GM12878 (cell line): ENCODE measurements at regions not wholly inside any gene's neighbourhood (a gene's known extent, or its start where the extent isn't known, plus 50 kb on each side); places are given as distances from the start of the nearest gene placed in this dataset.

Experiments
- CHD2 ChIP-seq: IDR thresholded peaks from 2 replicates; pipeline ENCODE4 v1.6.1; 2011; ENCODE audit warnings: low read depth, low read length, improper control_type of control experiment, borderline replicate concordance
- CHD4 ChIP-seq: fragments of 200-600 bp; sonication (generic); IDR thresholded peaks from 2 replicates; pipeline ENCODE4 v1.6.1; 2016; ENCODE audit warnings: mild to moderate bottlenecking
- CTCF ChIP-seq, 3 experiments: IDR thresholded peaks in 2 of 3; conservative IDR thresholded peaks in 1 of 3; 2 replicates each; pipeline ENCODE4 v1.5.1; 2011; ENCODE audit warnings: low read depth in 3 of 3, low read length in 3 of 3, mild to moderate bottlenecking in 3 of 3, control low read depth in 2 of 3, moderate library complexity in 2 of 3, inconsistent platforms in 1 of 3, mixed read lengths in 1 of 3; ENCODE audit not compliant: control insufficient read depth in 2 of 3, insufficient read depth in 1 of 3; ENCODE audit errors: extremely low read depth in 1 of 3
- EP300 ChIP-seq, 2 experiments: fragments of 150-350 bp in 1 of 2; IDR thresholded peaks; 2 replicates each; pipeline ENCODE4 v1.6.1; 2011 to 2012; ENCODE audit warnings: low read depth in 2 of 2, low read length in 2 of 2, borderline replicate concordance in 1 of 2, improper control_type of control experiment in 1 of 2, inconsistent platforms in 1 of 2; ENCODE audit not compliant: control insufficient read depth in 1 of 2
- EZH2 ChIP-seq: IDR thresholded peaks from 2 replicates; pipeline ENCODE4 v1.6.1; 2012; ENCODE audit warnings: low read depth, mild to moderate bottlenecking, control low read depth, inconsistent platforms, low read length, borderline replicate concordance; ENCODE audit not compliant: control insufficient read depth
- JUNB ChIP-seq: IDR thresholded peaks from 2 replicates; pipeline ENCODE4 v1.6.1; 2016; ENCODE audit warnings: antibody characterized with exemption, mild to moderate bottlenecking
- PAX5 ChIP-seq: IDR thresholded peaks from 2 replicates; pipeline ENCODE4 v1.6.1; 2011; ENCODE audit warnings: low read depth, low read length, borderline replicate concordance
- POLR2A ChIP-seq: IDR thresholded peaks from 2 replicates; pipeline ENCODE4 v1.6.1; 2011; ENCODE audit warnings: low read depth, mild to moderate bottlenecking, low read length
- SMC3 ChIP-seq: IDR thresholded peaks from 2 replicates; pipeline ENCODE4 v1.6.1; 2011; ENCODE audit warnings: low read length, improper control_type of control experiment, borderline replicate concordance
- YY1 ChIP-seq: IDR thresholded peaks from 2 replicates; pipeline ENCODE4 v1.6.1; 2011; ENCODE audit warnings: low read depth, mild to moderate bottlenecking, low read length

GRCh38 chr7:121499624-121500023 lies 103.5 kb upstream of the FAM3C start:
- TF ChIP-seq POLR2A (no peak), CTCF (IDR thresholded peaks at IDR 0.05 in 2 of 3, conservative IDR thresholded peaks at IDR 0.05 in 1 of 3; ENCODE audit: control insufficient read depth in 2 of 3, extremely low read depth in 1 of 3, insufficient read depth in 1 of 3, low read depth in 3 of 3, low read length in 3 of 3) (no peak), PAX5 (no peak), YY1 (no peak), CHD4 (no peak), EP300 (IDR thresholded peaks at IDR 0.05; ENCODE audit: borderline replicate concordance in 1 of 2, control insufficient read depth in 1 of 2, low read depth in 2 of 2, low read length in 2 of 2) (no peak), CHD2 (no peak), EZH2 (no peak), SMC3 (no peak), JUNB (no peak)
